Activated T-helper 2 cell treated with anti-CD3 and anti-CD28 coated beads, Interferon-gamma antibody, Interleukin-2, Interleukin-4, amounts not matched to agents 10 μg/mL and 5 μg/mL and 100 μg/mL, durations not matched to agents 14 hours and 24 hours and 36 hours (primary cell): ENCODE measurements at regions not wholly inside any gene's neighbourhood (a gene's known extent, or its start where the extent isn't known, plus 50 kb on each side); places are given as distances from the start of the nearest gene placed in this dataset.
"Not testable (repeated sequence)": the region's sequence is repeated elsewhere in the genome, so short reads cannot be mapped to it uniquely, and the experiment has no call there.

Source experiments
- DNase-seq: peaks from one replicate; pipeline ENCODE4 v3.0.0; 2021; ENCODE audit warnings: low spot score
- H3K27ac Mint-ChIP-seq: one replicate; pipeline ENCODE4 v1.8.0; 2021; ENCODE audit warnings: mixed read lengths
- H3K27me3 Mint-ChIP-seq: one replicate; pipeline ENCODE4 v1.8.0; 2021; ENCODE audit warnings: low read depth, mixed read lengths
- H3K36me3 Mint-ChIP-seq: one replicate; pipeline ENCODE4 v1.8.0; 2021; ENCODE audit warnings: low read depth, mixed read lengths
- H3K4me1 Mint-ChIP-seq: one replicate; pipeline ENCODE4 v1.8.0; 2021; ENCODE audit warnings: low read depth, mixed read lengths
- H3K4me3 Mint-ChIP-seq: one replicate; pipeline ENCODE4 v1.8.0; 2021; ENCODE audit warnings: low read depth, mild to moderate bottlenecking, moderate library complexity, mixed read lengths
- H3K9me3 Mint-ChIP-seq: one replicate; pipeline ENCODE4 v1.8.0; 2021; ENCODE audit warnings: mixed read lengths
- intact Hi-C: fragments of 100-400 bp; cut with micrococcal nuclease; formaldehyde crosslinking; loops from one replicate; pipeline ENCODE4 v1.15.1; 2023

GRCh38 chr10:120161111-120161510 lies 268.6 kb downstream of the SEC23IP start:
- DNase-seq: no peak
- H3K9me3 Mint-ChIP-seq: no peaks in the 10 kb centered on the region
- no peak overlapping the region for H3K27ac Mint-ChIP-seq
- no peaks in the 10 kb centered on the region for H3K27me3 Mint-ChIP-seq
- intact Hi-C loops: no loop called here
- no peak overlapping the region for H3K4me3 Mint-ChIP-seq
- H3K36me3 Mint-ChIP-seq: no peaks in the 10 kb centered on the region
- H3K4me1 Mint-ChIP-seq: no peaks in the 10 kb centered on the region

GRCh38 chr10:120162471-120162870 lies 269.9 kb downstream of the SEC23IP start:
- intact Hi-C loops: no loop called here
- no peaks in the 10 kb centered on the region for H3K27me3 Mint-ChIP-seq
- H3K4me1 Mint-ChIP-seq: no peaks in the 10 kb centered on the region
- no peak for DNase-seq
- no peak overlapping the region for H3K27ac Mint-ChIP-seq
- no peak overlapping the region for H3K4me3 Mint-ChIP-seq
- no peaks in the 10 kb centered on the region for H3K9me3 Mint-ChIP-seq
- no peaks in the 10 kb centered on the region for H3K36me3 Mint-ChIP-seq

GRCh38 chr10:120172356-120172755 lies 279.8 kb downstream of the SEC23IP start:
- intact Hi-C loops: no loop called here
- no peaks in the 10 kb centered on the region for H3K4me1 Mint-ChIP-seq
- H3K9me3 Mint-ChIP-seq: no peaks in the 10 kb centered on the region
- no peak overlapping the region for H3K4me3 Mint-ChIP-seq
- no peaks in the 10 kb centered on the region for H3K27me3 Mint-ChIP-seq
- H3K27ac Mint-ChIP-seq: no peak overlapping the region
- H3K36me3 Mint-ChIP-seq: no peaks in the 10 kb centered on the region
- no peak for DNase-seq

GRCh38 chr10:120174491-120174890 lies 282.0 kb downstream of the SEC23IP start:
- H3K27me3 Mint-ChIP-seq: no peaks in the 10 kb centered on the region
- H3K4me3 Mint-ChIP-seq: no peak overlapping the region
- no peaks in the 10 kb centered on the region for H3K36me3 Mint-ChIP-seq
- DNase-seq: no peak
- no peaks in the 10 kb centered on the region for H3K9me3 Mint-ChIP-seq
- intact Hi-C loops: no loop called here
- H3K27ac Mint-ChIP-seq: no peak overlapping the region
- no peaks in the 10 kb centered on the region for H3K4me1 Mint-ChIP-seq

GRCh38 chr10:120177330-120177729 lies 279.7 kb upstream of the PLPP4 start:
- Mint-ChIP-seq H3K9me3 (no peaks in the 10 kb centered on the region), H3K36me3 (no peaks in the 10 kb centered on the region), H3K27me3 (no peaks in the 10 kb centered on the region), H3K27ac (no peak overlapping the region), H3K4me1 (no peaks in the 10 kb centered on the region), H3K4me3 (no peak overlapping the region)
- no peak for DNase-seq
- intact Hi-C loops: no loop called here

- no peak overlapping the region for H3K27ac Mint-ChIP-seq
- H3K4me1 Mint-ChIP-seq: no peaks in the 10 kb centered on the region
- no peaks in the 10 kb centered on the region for H3K36me3 Mint-ChIP-seq
- intact Hi-C loops: no loop called here
- H3K4me3 Mint-ChIP-seq: no peak overlapping the region
- DNase-seq: no peak
- no peaks in the 10 kb centered on the region for H3K27me3 Mint-ChIP-seq
- no peaks in the 10 kb centered on the region for H3K9me3 Mint-ChIP-seq
Observed at GRCh38 chr10:120180160-120180559, 276.9 kb upstream of the PLPP4 start.

- H3K4me3 Mint-ChIP-seq: no peak overlapping the region
- intact Hi-C loops: no loop called here
- no peaks in the 10 kb centered on the region for H3K9me3 Mint-ChIP-seq
- H3K27me3 Mint-ChIP-seq: no peaks in the 10 kb centered on the region
- no peak overlapping the region for H3K27ac Mint-ChIP-seq
- DNase-seq: no peak
- H3K36me3 Mint-ChIP-seq: no peaks in the 10 kb centered on the region
- no peaks in the 10 kb centered on the region for H3K4me1 Mint-ChIP-seq
Observed at GRCh38 chr10:120181154-120181553, 275.9 kb upstream of the PLPP4 start.

- Mint-ChIP-seq H3K27me3 (no peaks in the 10 kb centered on the region), H3K36me3 (no peaks in the 10 kb centered on the region), H3K9me3 (no peaks in the 10 kb centered on the region), H3K27ac (no peak overlapping the region), H3K4me3 (no peak overlapping the region), H3K4me1 (no peaks in the 10 kb centered on the region)
- intact Hi-C loops: no loop called here
- DNase-seq: no peak
Observed at GRCh38 chr10:120182431-120182830, 274.6 kb upstream of the PLPP4 start.

- intact Hi-C loops: no loop called here
- Mint-ChIP-seq H3K4me3 (no peak overlapping the region), H3K4me1 (no peaks in the 10 kb centered on the region), H3K9me3 (no peaks in the 10 kb centered on the region), H3K27ac (no peak overlapping the region), H3K36me3 (no peaks in the 10 kb centered on the region), H3K27me3 (no peaks in the 10 kb centered on the region)
- DNase-seq: no peak
Observed at GRCh38 chr10:120183546-120183945, 273.5 kb upstream of the PLPP4 start.

GRCh38 chr10:120184547-120185337 lies 272.3 kb upstream of the PLPP4 start:
- intact Hi-C loops: no loop called here
- Mint-ChIP-seq H3K27me3 (no peaks in the 10 kb centered on the region), H3K27ac (no peak overlapping the region)

GRCh38 chr10:120186506-120186905 lies 270.5 kb upstream of the PLPP4 start:
- H3K9me3 Mint-ChIP-seq: no peaks in the 10 kb centered on the region
- H3K27ac Mint-ChIP-seq: no peak overlapping the region
- H3K4me1 Mint-ChIP-seq: no peaks in the 10 kb centered on the region
- H3K36me3 Mint-ChIP-seq: no peaks in the 10 kb centered on the region
- H3K4me3 Mint-ChIP-seq: no peak overlapping the region
- intact Hi-C loops: no loop called here
- DNase-seq: no peak
- no peaks in the 10 kb centered on the region for H3K27me3 Mint-ChIP-seq

More at GRCh38 chr10:120184547-120185337, 272.3 kb upstream of the PLPP4 start:
- H3K9me3 Mint-ChIP-seq: no peaks in the 10 kb centered on the region
- no peaks in the 10 kb centered on the region for H3K36me3 Mint-ChIP-seq
- no peak overlapping the region for H3K4me3 Mint-ChIP-seq
- no peaks in the 10 kb centered on the region for H3K4me1 Mint-ChIP-seq
- DNase-seq: no peak

GRCh38 chr10:120187168-120187567 lies 269.9 kb upstream of the PLPP4 start:
- H3K36me3 Mint-ChIP-seq, intact Hi-C loops, H3K9me3 Mint-ChIP-seq, DNase-seq, H3K4me1 Mint-ChIP-seq, H3K4me3 Mint-ChIP-seq, H3K27ac Mint-ChIP-seq, H3K27me3 Mint-ChIP-seq: not testable (repeated sequence)

GRCh38 chr10:120188950-120189349 lies 268.1 kb upstream of the PLPP4 start:
- H3K4me1 Mint-ChIP-seq: no peaks in the 10 kb centered on the region
- no peak overlapping the region for H3K27ac Mint-ChIP-seq
- H3K27me3 Mint-ChIP-seq: no peaks in the 10 kb centered on the region

More at GRCh38 chr10:120188950-120189349, 268.1 kb upstream of the PLPP4 start:
- no peak for DNase-seq
- no peaks in the 10 kb centered on the region for H3K36me3 Mint-ChIP-seq
- H3K9me3 Mint-ChIP-seq: no peaks in the 10 kb centered on the region
- H3K4me3 Mint-ChIP-seq: no peak overlapping the region
- intact Hi-C loops: no loop called here
